Keratinocyte (primary cell): ENCODE measurements at regions not wholly inside any gene's neighbourhood (a gene's known extent, or its start where the extent isn't known, plus 50 kb on each side); places are given as distances from the start of the nearest gene placed in this dataset.

Experiments
- DNase-seq: peaks from one replicate; pipeline ENCODE4 v3.0.0-alpha.2; 2011; ENCODE audit warnings: low read depth, missing footprints, low spot score
- FAIRE-seq: peaks from 2 replicates; lab custom pipeline; 2011; peaks lifted over from hg19 to GRCh38; lab: Jason Lieb, UNC
- H2AFZ ChIP-seq: 2 replicates; pipeline ENCODE4 v1.6.0; 2012; ENCODE audit warnings: low read length, control low read depth, inconsistent platforms; ENCODE audit not compliant: control insufficient read depth
- H3K27ac ChIP-seq: 2 replicates; pipeline ENCODE4 v1.5.1; 2011; ENCODE audit warnings: low read length; ENCODE audit not compliant: control insufficient read depth, insufficient read depth
- H3K27me3 ChIP-seq: 3 replicates; pipeline ENCODE4 v1.6.0; 2011; ENCODE audit warnings: low read length; ENCODE audit not compliant: control insufficient read depth, insufficient read depth; ENCODE audit errors: extremely low read depth
- H3K36me3 ChIP-seq, 2 experiments: 2 replicates in 1 of 2; 3 replicates in 1 of 2; pipeline ENCODE4 v1.5.1; 2011; ENCODE audit warnings: low read length in 2 of 2, mild to moderate bottlenecking in 1 of 2; ENCODE audit not compliant: control insufficient read depth in 2 of 2, insufficient read depth in 2 of 2; ENCODE audit errors: extremely low read depth in 1 of 2
- H3K4me1 ChIP-seq: 3 replicates; pipeline ENCODE4 v1.5.1; 2011; ENCODE audit warnings: low read length; ENCODE audit not compliant: control insufficient read depth, insufficient read depth; ENCODE audit errors: extremely low read depth
- H3K4me2 ChIP-seq: 3 replicates; pipeline ENCODE4 v1.6.0; 2011; ENCODE audit warnings: low read depth, low read length; ENCODE audit not compliant: control insufficient read depth, insufficient read depth; ENCODE audit errors: extremely low read depth
- H3K4me3 ChIP-seq, 3 experiments: fragments of 200-600 bp in 1 of 3; sonication (generic) in 1 of 3; 2 replicates in 2 of 3; 3 replicates in 1 of 3; pipeline ENCODE4 v1.5.1; 2011 to 2016; ENCODE audit warnings: low read length in 3 of 3, mild to moderate bottlenecking in 3 of 3, control low read depth in 2 of 3, inconsistent platforms in 1 of 3, low read depth in 1 of 3, mixed read lengths in 1 of 3, mixed run types in 1 of 3, moderate library complexity in 1 of 3; ENCODE audit not compliant: control insufficient read depth in 2 of 3, insufficient read depth in 2 of 3; ENCODE audit errors: extremely low read depth in 1 of 3
- H3K79me2 ChIP-seq: 2 replicates; pipeline ENCODE4 v1.6.0; 2012; ENCODE audit warnings: low read length; ENCODE audit not compliant: control insufficient read depth, insufficient read depth
- H3K9ac ChIP-seq: 3 replicates; pipeline ENCODE4 v1.6.0; 2011; ENCODE audit warnings: low read length; ENCODE audit not compliant: control insufficient read depth, insufficient read depth; ENCODE audit errors: extremely low read depth
- H3K9me1 ChIP-seq: 3 replicates; pipeline ENCODE4 v1.6.0; 2011; ENCODE audit warnings: low read length; ENCODE audit not compliant: control insufficient read depth, insufficient read depth; ENCODE audit errors: extremely low read depth
- H3K9me3 ChIP-seq: 2 replicates; pipeline ENCODE4 v1.5.1; 2012; ENCODE audit warnings: low read depth, low read length; ENCODE audit not compliant: control insufficient read depth
- H4K20me1 ChIP-seq: 3 replicates; pipeline ENCODE4 v1.6.0; 2011; ENCODE audit warnings: low read length; ENCODE audit not compliant: control insufficient read depth, insufficient read depth; ENCODE audit errors: extremely low read depth
- EZH2 ChIP-seq: IDR thresholded peaks from one replicate; pipeline ENCODE4 v1.6.1; 2012; ENCODE audit warnings: inconsistent platforms, mild to moderate bottlenecking, low read length, moderate library complexity
- dilution Hi-C: fragments of 300-500 bp; cut with MboI; formaldehyde crosslinking; loops from one replicate; pipeline ENCODE4 v1.7.0; 2020; ENCODE audit warnings: low sequenced_read_pairs; ENCODE audit not compliant: extremely low pct_ligation_motif_present
- TF ChIP-seq, protein P1 (sequence below), 3 experiments: IDR thresholded peaks in 1 of 3; conservative IDR thresholded peaks in 1 of 3; optimal IDR thresholded peaks in 1 of 3; 2 replicates in 2 of 3; 3 replicates in 1 of 3; pipeline versions ENCODE3 to v1.5.1; 2011; ENCODE audit warnings: low read length in 3 of 3, mild to moderate bottlenecking in 3 of 3, moderate library complexity in 2 of 3, control low read depth in 1 of 3, inconsistent platforms in 1 of 3; ENCODE audit not compliant: insufficient read depth in 2 of 3; ENCODE audit errors: extremely low read depth in 1 of 3

DNA sequence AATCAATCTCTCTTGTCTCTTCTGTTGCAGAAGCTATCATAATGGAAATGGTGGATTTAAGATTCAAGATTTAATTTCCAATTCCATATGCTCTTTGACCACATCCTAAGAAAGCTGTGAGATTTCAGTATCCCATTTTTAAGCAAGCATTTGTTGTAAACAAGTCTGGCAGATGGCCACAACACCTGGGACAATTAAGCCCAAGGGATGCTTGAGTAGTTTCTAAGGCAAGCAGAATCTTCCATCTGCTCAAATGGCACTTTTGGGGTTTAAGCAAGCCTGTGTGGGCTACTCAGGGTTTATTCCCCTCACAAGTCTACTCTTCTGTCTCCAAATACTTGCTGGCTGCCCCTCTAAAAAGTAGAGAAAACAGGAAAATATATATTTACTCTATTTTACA lies 304.7 kb upstream of the SYT1 start:
- Histone ChIP-seq H3K4me2 (no peak overlapping the region), H3K4me1 (no peaks in the 10 kb centered on the region), H3K79me2 (no peaks in the 10 kb centered on the region), H3K9ac (no peak overlapping the region), H3K27ac (no peak overlapping the region), H3K36me3 (no peaks in the 10 kb centered on the region), H3K27me3 (no peaks in the 10 kb centered on the region), H4K20me1 (no peaks in the 10 kb centered on the region), H3K9me3 (no peaks in the 10 kb centered on the region), H2AFZ (no peak overlapping the region), H3K4me3 (no peak overlapping the region), H3K9me1 (no peaks in the 10 kb centered on the region)
- no peak for FAIRE-seq
- no peak for TF ChIP-seq EZH2
- TF ChIP-seq, protein P1, sequence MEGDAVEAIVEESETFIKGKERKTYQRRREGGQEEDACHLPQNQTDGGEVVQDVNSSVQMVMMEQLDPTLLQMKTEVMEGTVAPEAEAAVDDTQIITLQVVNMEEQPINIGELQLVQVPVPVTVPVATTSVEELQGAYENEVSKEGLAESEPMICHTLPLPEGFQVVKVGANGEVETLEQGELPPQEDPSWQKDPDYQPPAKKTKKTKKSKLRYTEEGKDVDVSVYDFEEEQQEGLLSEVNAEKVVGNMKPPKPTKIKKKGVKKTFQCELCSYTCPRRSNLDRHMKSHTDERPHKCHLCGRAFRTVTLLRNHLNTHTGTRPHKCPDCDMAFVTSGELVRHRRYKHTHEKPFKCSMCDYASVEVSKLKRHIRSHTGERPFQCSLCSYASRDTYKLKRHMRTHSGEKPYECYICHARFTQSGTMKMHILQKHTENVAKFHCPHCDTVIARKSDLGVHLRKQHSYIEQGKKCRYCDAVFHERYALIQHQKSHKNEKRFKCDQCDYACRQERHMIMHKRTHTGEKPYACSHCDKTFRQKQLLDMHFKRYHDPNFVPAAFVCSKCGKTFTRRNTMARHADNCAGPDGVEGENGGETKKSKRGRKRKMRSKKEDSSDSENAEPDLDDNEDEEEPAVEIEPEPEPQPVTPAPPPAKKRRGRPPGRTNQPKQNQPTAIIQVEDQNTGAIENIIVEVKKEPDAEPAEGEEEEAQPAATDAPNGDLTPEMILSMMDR (optimal IDR thresholded peaks at IDR 0.05 in 1 of 3, IDR thresholded peaks at IDR 0.05 in 1 of 3, conservative IDR thresholded peaks at IDR 0.05 in 1 of 3; ENCODE audit: extremely low read depth in 1 of 3, insufficient read depth in 2 of 3, low read length in 3 of 3) = no peak
- DNase-seq = no peak
- dilution Hi-C loops = no loop called here

- DNase-seq (no peak), FAIRE-seq (no peak)
- H3K79me2 ChIP-seq = no peaks in the 10 kb centered on the region
- H3K4me2 ChIP-seq = no peak overlapping the region
- dilution Hi-C loops = no loop called here
- H2AFZ ChIP-seq = no peak overlapping the region
- H3K27me3 ChIP-seq = no peaks in the 10 kb centered on the region
- H3K4me3 ChIP-seq = no peak overlapping the region
- H3K4me1 ChIP-seq = no peaks in the 10 kb centered on the region
- H3K9me3 ChIP-seq = no peaks in the 10 kb centered on the region
- H4K20me1 ChIP-seq = no peaks in the 10 kb centered on the region
- no peak for TF ChIP-seq EZH2
- TF ChIP-seq, protein P1 (optimal IDR thresholded peaks at IDR 0.05 in 1 of 3, IDR thresholded peaks at IDR 0.05 in 1 of 3, conservative IDR thresholded peaks at IDR 0.05 in 1 of 3; ENCODE audit: extremely low read depth in 1 of 3, insufficient read depth in 2 of 3, low read length in 3 of 3) = no peak
- no peaks in the 10 kb centered on the region for H3K9me1 ChIP-seq
- no peak overlapping the region for H3K27ac ChIP-seq
- H3K36me3 ChIP-seq = no peaks in the 10 kb centered on the region
- H3K9ac ChIP-seq = no peak overlapping the region
These were observed 303.9 kb upstream of the SYT1 start for GRCh38 chr12:78560633-78561032.
